PC-9 (cell line): ENCODE measurements at regions not wholly inside any gene's neighbourhood (a gene's known extent, or its start where the extent isn't known, plus 50 kb on each side); places are given as distances from the start of the nearest gene placed in this dataset.

Experiments used
- CTCF ChIP-seq: fragments of 200-600 bp; sonication (generic); conservative IDR thresholded peaks from 2 replicates; pipeline ENCODE4 v1.6.1; 2017; ENCODE audit warnings: mixed run types, antibody characterized with exemption, mild to moderate bottlenecking, moderate library complexity
- EZH2 ChIP-seq: fragments of 200-600 bp; sonication (generic); IDR thresholded peaks from 2 replicates; pipeline ENCODE4 v1.8.0; 2017; ENCODE audit warnings: antibody characterized with exemption, low read depth

- TF ChIP-seq CTCF (no peak), EZH2 (no peak)
These were observed 126.6 kb downstream of the RTP5 start for GRCh38 chr2:241996100-241996499.
